Naive B cell (primary cell): ENCODE measurements at regions not wholly inside any gene's neighbourhood (a gene's known extent, or its start where the extent isn't known, plus 50 kb on each side); places are given as distances from the start of the nearest gene placed in this dataset.
"Not testable (repeated sequence)": the region's sequence is repeated elsewhere in the genome, so short reads cannot be mapped to it uniquely, and the experiment has no call there.

Experiments used
- ATAC-seq, 2 donors: fragments of 150-1000 bp; cut with Tn5 transposase; 2 replicates each; pipeline ENCODE4 v1.10.0; 2021; ENCODE audit warnings: low read depth in 2 of 2, mild to moderate bottlenecking in 2 of 2, moderate library complexity in 2 of 2
- DNase-seq: peaks from one replicate; pipeline ENCODE4 v3.0.0; 2022
- H3K27ac Mint-ChIP-seq, 6 donors: one replicate each; pipeline ENCODE4 v1.8.0; 2020 to 2022; ENCODE audit warnings: mild to moderate bottlenecking in 6 of 6, mixed read lengths in 6 of 6, moderate library complexity in 5 of 6, inconsistent platforms in 2 of 6
- H3K27me3 Mint-ChIP-seq, 3 donors: one replicate each; pipeline ENCODE4 v1.8.0; 2021 to 2022; ENCODE audit warnings: mixed read lengths in 3 of 3, mild to moderate bottlenecking in 1 of 3
- H3K36me3 Mint-ChIP-seq, 2 donors: one replicate each; pipeline ENCODE4 v1.8.0; 2020 to 2022; ENCODE audit warnings: mixed read lengths in 2 of 2, inconsistent platforms in 1 of 2, mild to moderate bottlenecking in 1 of 2
- H3K4me1 Mint-ChIP-seq, 3 donors: one replicate each; pipeline ENCODE4 v1.8.0; 2020 to 2022; ENCODE audit warnings: mixed read lengths in 3 of 3, inconsistent platforms in 1 of 3, mild to moderate bottlenecking in 1 of 3, moderate library complexity in 1 of 3
- H3K4me3 Mint-ChIP-seq, 8 donors: one replicate each; pipeline ENCODE4 v1.8.0; 2020 to 2022; ENCODE audit warnings: mild to moderate bottlenecking in 8 of 8, mixed read lengths in 8 of 8, moderate library complexity in 8 of 8, inconsistent platforms in 2 of 8
- H3K9me3 Mint-ChIP-seq, 7 donors: one replicate each; pipeline ENCODE4 v1.8.0; 2020 to 2022; ENCODE audit warnings: mixed read lengths in 7 of 7, mild to moderate bottlenecking in 5 of 7, inconsistent platforms in 2 of 7, moderate library complexity in 1 of 7

DNA sequence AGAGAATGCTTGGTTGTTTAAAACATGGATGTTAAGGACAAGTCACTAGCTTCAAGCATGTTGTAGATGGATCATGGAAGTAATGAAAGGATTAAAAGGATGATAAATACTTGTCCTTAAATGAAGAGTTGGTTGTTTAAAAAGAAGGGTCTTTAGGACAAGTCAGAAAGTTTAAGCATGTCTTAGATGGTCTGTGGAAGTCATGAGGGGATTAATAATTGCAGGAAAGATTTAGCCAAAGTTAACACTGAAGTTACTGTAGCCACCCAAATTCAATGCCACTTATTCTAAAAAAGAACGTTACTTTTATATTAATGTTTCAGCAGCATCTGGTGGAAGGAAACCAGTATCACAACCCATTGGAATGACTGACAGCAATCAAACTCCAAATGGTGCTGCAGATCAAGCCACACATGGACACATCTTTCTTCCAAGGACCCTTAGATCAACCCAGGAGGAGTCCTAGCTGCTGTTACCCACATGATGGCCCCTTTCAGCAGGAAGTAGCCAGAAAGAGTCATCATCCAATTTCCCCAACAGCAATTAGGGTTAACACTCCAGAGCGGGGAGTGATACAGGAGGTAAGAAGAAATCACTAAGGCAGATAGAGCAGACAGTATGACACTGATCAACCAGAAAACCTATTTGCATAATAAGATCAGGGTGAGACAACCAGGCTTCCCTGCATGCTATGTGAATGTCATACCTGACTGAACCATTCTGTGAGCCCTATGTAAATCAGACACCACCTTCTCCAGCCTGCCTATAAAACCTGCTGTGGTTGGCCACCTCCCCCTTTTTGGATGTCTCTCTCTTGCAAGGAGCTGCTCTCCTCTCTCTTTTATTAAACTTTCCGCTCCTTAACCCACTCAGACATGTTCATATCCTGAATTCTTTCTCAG is 88.4 kb upstream of the GNAZ start:
- Mint-ChIP-seq H3K27me3 (peaks cover 4 to 11% (median 5%) of the 10 kb centered on the region in 3 donors), H3K36me3 (no peaks in the 10 kb centered on the region), H3K4me1 (peaks cover 20 to 25% (median 21%) of the 10 kb centered on the region in 3 donors), H3K27ac (peak overlapping the region in 4 of 6 donors; percentile 26 to 86 (median 75)), H3K9me3 (peaks cover 0 to 23% (median 17%) of the 10 kb centered on the region in 7 donors), H3K4me3 (peak overlapping the region in 2 of 8 donors; percentile 19 to 35)
- peak; percentile 49 for DNase-seq
- peak; percentile 100 for ATAC-seq

DNA sequence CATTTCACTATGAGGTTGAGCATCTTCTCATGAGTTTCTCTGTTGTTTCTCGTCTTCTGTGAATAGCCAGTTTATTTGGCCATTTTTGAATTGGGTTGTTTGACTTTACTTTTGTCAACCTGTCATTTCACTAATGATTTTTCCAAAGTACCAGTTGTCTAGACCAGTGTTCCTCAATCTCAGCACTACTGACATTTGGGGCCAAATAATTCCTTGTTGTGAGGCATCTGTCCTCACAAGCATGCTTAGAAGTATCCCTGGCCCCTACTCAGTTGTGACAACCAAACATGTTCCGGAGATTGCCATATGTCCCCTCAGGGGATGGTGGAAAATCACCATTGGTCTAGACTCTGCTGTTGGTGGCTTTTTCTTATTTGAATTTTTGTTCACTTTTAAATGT is 87.7 kb upstream of the GNAZ start:
- ATAC-seq (no peak), DNase-seq (no peak)
- Mint-ChIP-seq H3K36me3 (no peaks in the 10 kb centered on the region), H3K27me3 (peaks cover 3 to 14% (median 7%) of the 10 kb centered on the region in 3 donors), H3K4me3 (peak overlapping the region in 1 of 8 donors; percentile 19), H3K27ac (peak overlapping the region in 2 of 6 donors; percentile 47 to 67), H3K9me3 (peaks cover 0 to 23% (median 17%) of the 10 kb centered on the region in 7 donors), H3K4me1 (peaks cover 20 to 25% (median 21%) of the 10 kb centered on the region in 3 donors)

GRCh38 chr22:22983123-22983522 is 87.2 kb upstream of the GNAZ start:
- DNase-seq (no peak), ATAC-seq (no peak)
- Mint-ChIP-seq H3K4me3 (no peak overlapping the region), H3K27ac (peak overlapping the region in 2 of 6 donors; percentile 27), H3K4me1 (peaks cover 20 to 25% (median 21%) of the 10 kb centered on the region in 3 donors), H3K36me3 (no peaks in the 10 kb centered on the region), H3K27me3 (peaks cover 2 to 14% (median 7%) of the 10 kb centered on the region in 3 donors), H3K9me3 (peaks cover 0 to 23% (median 13%) of the 10 kb centered on the region in 7 donors)

DNA sequence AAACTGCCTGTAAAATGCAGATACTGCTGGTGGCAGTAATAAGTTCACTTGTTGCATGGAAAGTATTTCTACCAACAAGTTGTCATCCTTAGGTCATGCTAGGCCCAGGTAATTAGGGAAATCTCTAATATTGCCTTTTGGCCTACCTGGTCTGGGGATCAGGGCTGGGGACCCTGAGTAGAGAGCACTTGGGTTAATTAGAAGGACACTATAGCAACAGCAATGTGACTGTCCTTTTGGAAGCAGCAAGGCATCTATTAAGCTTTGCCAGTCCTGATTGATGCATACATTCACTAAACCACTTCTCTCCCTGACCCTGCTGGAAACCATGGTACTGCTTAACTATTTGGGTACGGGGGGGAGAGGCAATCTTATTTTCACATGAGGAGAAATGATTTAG is 86.5 kb upstream of the GNAZ start:
- ATAC-seq, result no peak
- Mint-ChIP-seq H3K27me3 (peaks cover 5 to 14% (median 7%) of the 10 kb centered on the region in 3 donors), H3K36me3 (no peaks in the 10 kb centered on the region), H3K27ac (peak overlapping the region in 1 of 6 donors; percentile 27), H3K4me3 (no peak overlapping the region), H3K4me1 (peaks cover 20 to 25% (median 21%) of the 10 kb centered on the region in 3 donors), H3K9me3 (peaks cover 0 to 21% (median 12%) of the 10 kb centered on the region in 7 donors)
- DNase-seq, result no peak

DNA sequence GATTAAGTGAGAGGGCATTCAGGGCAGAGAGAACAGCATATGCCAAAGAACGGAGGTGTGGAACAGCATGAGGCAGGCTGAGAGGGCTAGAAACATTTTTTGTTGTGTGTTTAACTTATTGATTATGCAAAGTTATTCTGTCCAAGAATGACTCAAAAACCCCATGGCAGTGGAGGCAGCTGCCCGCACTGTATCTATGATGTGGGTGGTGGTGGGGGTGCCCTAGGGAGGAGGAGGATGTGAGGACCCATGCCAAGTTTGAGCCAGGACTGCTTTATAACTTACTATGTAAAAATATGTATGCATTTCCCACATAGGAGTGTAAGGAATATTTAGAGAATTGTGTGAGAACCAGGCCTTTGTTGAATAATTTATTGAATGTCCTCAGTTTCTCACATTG is 85.4 kb upstream of the GNAZ start:
- Mint-ChIP-seq H3K4me1 (peaks cover 20 to 25% (median 21%) of the 10 kb centered on the region in 3 donors), H3K27ac (no peak overlapping the region), H3K9me3 (peaks cover 0 to 11% (median 7%) of the 10 kb centered on the region in 7 donors), H3K27me3 (peaks cover 5 to 18% (median 7%) of the 10 kb centered on the region in 3 donors), H3K4me3 (no peak overlapping the region), H3K36me3 (no peaks in the 10 kb centered on the region)
- ATAC-seq (no peak), DNase-seq (no peak)

GRCh38 chr22:22986008-22986407 is 84.3 kb upstream of the GNAZ start:
- no peaks in the 10 kb centered on the region for H3K36me3 Mint-ChIP-seq
- H3K4me1 Mint-ChIP-seq, result peaks cover 20 to 25% (median 21%) of the 10 kb centered on the region in 3 donors
- no peak overlapping the region for H3K4me3 Mint-ChIP-seq
- peaks cover 0 to 4% (median 0%) of the 10 kb centered on the region in 7 donors for H3K9me3 Mint-ChIP-seq
- peaks cover 5 to 27% (median 7%) of the 10 kb centered on the region in 3 donors for H3K27me3 Mint-ChIP-seq
- DNase-seq (no peak), ATAC-seq (no peak)
- peak overlapping the region in 2 of 6 donors; percentile 26 to 64 for H3K27ac Mint-ChIP-seq

- H3K9me3 Mint-ChIP-seq, result peaks cover 0 to 2% (median 0%) of the 10 kb centered on the region in 7 donors
- no peaks in the 10 kb centered on the region for H3K36me3 Mint-ChIP-seq
- H3K4me1 Mint-ChIP-seq, result peaks cover 18 to 22% (median 19%) of the 10 kb centered on the region in 3 donors
- H3K27ac Mint-ChIP-seq, result no peak overlapping the region
- peaks cover 5 to 28% (median 7%) of the 10 kb centered on the region in 3 donors for H3K27me3 Mint-ChIP-seq
- ATAC-seq, result no peak
- H3K4me3 Mint-ChIP-seq, result no peak overlapping the region
- DNase-seq, result no peak
Measured at GRCh38 chr22:22986640-22987039, 83.7 kb upstream of the GNAZ start.

DNA sequence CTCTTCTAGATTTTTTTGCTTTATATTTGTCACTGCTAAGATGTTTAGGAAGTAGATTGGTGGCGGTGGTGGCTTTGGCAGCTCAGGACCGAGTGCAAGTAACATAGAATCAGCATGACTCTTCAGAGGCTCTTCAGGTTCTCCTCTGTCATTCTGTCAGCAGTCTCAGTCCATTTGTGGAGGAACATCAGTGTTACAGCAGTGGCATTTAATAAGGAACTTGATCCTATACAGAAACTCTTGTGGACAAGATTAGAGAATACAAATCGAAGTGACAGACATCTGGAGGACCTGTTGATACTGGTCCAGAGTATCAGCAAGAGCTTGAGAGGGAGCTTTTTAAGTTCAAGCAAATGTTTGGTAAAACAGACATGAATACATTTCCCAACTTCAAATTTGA is 82.2 kb upstream of the GNAZ start:
- no peaks in the 10 kb centered on the region for H3K9me3 Mint-ChIP-seq
- H3K27ac Mint-ChIP-seq, result no peak overlapping the region
- ATAC-seq (no peak), DNase-seq (no peak)
- H3K4me1 Mint-ChIP-seq, result peaks cover 4 to 11% (median 5%) of the 10 kb centered on the region in 3 donors
- H3K27me3 Mint-ChIP-seq, result peaks cover 5 to 28% (median 7%) of the 10 kb centered on the region in 3 donors
- no peak overlapping the region for H3K4me3 Mint-ChIP-seq
- H3K36me3 Mint-ChIP-seq, result no peaks in the 10 kb centered on the region

- DNase-seq (no peak), ATAC-seq (no peak)
- no peaks in the 10 kb centered on the region for H3K36me3 Mint-ChIP-seq
- no peak overlapping the region for H3K4me3 Mint-ChIP-seq
- H3K9me3 Mint-ChIP-seq, result no peaks in the 10 kb centered on the region
- H3K27ac Mint-ChIP-seq, result peak overlapping the region in 1 of 6 donors; percentile 36
- H3K4me1 Mint-ChIP-seq, result peaks cover 0 to 7% (median 0%) of the 10 kb centered on the region in 3 donors
- peaks cover 5 to 28% (median 7%) of the 10 kb centered on the region in 3 donors for H3K27me3 Mint-ChIP-seq
Measured at GRCh38 chr22:22988785-22989184, 81.5 kb upstream of the GNAZ start.

GRCh38 chr22:22989856-22990255 is 80.5 kb upstream of the GNAZ start:
- DNase-seq (no peak), ATAC-seq (no peak)
- no peak overlapping the region for H3K4me3 Mint-ChIP-seq
- peaks cover 0 to 3% of the 10 kb centered on the region in 2 donors for H3K36me3 Mint-ChIP-seq
- no peak overlapping the region for H3K27ac Mint-ChIP-seq
- H3K27me3 Mint-ChIP-seq, result peaks cover 5 to 28% (median 7%) of the 10 kb centered on the region in 3 donors
- H3K9me3 Mint-ChIP-seq, result no peaks in the 10 kb centered on the region
- peaks cover 0 to 7% (median 0%) of the 10 kb centered on the region in 3 donors for H3K4me1 Mint-ChIP-seq

DNA sequence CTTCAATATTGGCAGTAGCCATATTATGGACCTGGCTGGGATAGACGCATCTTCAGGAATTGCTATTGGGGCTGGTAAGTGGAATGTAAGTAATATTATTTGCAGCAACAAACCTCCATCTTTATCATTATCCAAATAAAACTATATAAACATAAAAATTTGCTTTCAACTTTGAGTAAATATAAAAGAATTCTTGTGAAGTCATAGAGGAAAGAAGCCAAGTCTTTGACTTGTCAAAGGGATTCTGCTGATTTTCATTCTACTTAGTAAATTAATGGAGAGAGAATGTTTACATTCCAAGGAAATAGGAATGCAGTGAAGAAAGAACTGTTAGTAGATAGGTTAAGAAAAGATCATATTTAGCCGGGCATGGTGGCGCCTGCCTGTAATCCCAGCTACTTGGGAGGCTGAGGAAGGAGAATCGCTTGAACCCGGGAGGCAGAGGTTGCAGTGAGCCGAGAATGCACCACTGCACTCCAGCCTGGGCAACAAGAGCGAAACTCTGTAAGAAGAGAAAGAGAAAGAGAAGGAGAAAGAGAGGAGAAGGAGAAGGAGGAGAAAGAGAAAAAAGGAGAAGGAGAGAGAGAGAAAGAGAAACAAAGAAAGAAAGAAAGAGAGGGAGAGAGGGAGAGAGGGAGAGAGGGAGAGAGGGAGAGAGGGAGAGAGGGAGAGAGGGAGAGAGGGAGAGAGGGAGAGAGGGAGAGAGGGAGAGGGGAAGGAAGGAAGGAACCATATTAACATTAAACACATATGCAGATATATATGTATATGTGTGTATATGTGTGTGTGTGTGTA is 79.4 kb upstream of the GNAZ start:
- DNase-seq, H3K9me3 Mint-ChIP-seq, ATAC-seq, H3K4me1 Mint-ChIP-seq, H3K27ac Mint-ChIP-seq, H3K4me3 Mint-ChIP-seq, H3K36me3 Mint-ChIP-seq: not testable (repeated sequence)
- H3K27me3 Mint-ChIP-seq, result peaks cover 5 to 27% (median 7%) of the 10 kb centered on the region in 3 donors

- peaks cover 7 to 22% (median 16%) of the 10 kb centered on the region in 7 donors for H3K9me3 Mint-ChIP-seq
- H3K27me3 Mint-ChIP-seq, result peaks cover 0 to 14% (median 5%) of the 10 kb centered on the region in 3 donors
- DNase-seq (no peak), ATAC-seq (no peak)
- H3K4me3 Mint-ChIP-seq, result no peak overlapping the region
- H3K27ac Mint-ChIP-seq, result no peak overlapping the region
- H3K4me1 Mint-ChIP-seq, result no peaks in the 10 kb centered on the region
- H3K36me3 Mint-ChIP-seq, result peaks cover 0 to 16% of the 10 kb centered on the region in 2 donors
Measured at GRCh38 chr22:22992474-22992873, 77.8 kb upstream of the GNAZ start.

DNA sequence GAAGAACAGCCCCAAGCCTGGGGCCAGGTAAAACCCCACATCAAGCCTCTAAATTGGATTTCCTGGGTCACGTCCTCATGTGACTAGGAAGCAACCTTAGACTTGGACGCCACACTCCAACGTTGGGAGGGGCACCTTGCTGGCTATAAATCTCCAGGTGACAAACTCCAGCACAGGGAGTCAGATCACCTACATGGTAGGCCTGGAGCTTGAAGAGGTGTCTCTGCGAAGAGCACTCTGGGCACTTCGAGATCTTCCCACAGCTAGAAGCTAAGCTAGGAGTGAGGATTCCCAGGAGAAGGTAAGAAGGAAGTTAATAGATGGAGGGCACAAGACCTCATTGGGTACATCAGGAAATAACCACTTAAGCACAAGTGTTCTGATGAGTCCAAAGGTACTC is 77.1 kb upstream of the GNAZ start:
- no peak for DNase-seq
- peaks cover 11 to 29% (median 23%) of the 10 kb centered on the region in 7 donors for H3K9me3 Mint-ChIP-seq
- H3K36me3 Mint-ChIP-seq, result peaks cover 4 to 16% of the 10 kb centered on the region in 2 donors
- H3K27me3 Mint-ChIP-seq, result peaks cover 0 to 14% (median 2%) of the 10 kb centered on the region in 3 donors
- no peak for ATAC-seq
- H3K27ac Mint-ChIP-seq, result no peak overlapping the region
- no peaks in the 10 kb centered on the region for H3K4me1 Mint-ChIP-seq
- no peak overlapping the region for H3K4me3 Mint-ChIP-seq
